ENCODE measurements at regions not wholly inside any gene's neighbourhood (a gene's known extent, or its start where the extent isn't known, plus 50 kb on each side); places are given as distances from the start of the nearest gene placed in this dataset.
"Not testable (repeated sequence)": the region's sequence is repeated elsewhere in the genome, so short reads cannot be mapped to it uniquely, and the experiment has no call there.

DNA sequence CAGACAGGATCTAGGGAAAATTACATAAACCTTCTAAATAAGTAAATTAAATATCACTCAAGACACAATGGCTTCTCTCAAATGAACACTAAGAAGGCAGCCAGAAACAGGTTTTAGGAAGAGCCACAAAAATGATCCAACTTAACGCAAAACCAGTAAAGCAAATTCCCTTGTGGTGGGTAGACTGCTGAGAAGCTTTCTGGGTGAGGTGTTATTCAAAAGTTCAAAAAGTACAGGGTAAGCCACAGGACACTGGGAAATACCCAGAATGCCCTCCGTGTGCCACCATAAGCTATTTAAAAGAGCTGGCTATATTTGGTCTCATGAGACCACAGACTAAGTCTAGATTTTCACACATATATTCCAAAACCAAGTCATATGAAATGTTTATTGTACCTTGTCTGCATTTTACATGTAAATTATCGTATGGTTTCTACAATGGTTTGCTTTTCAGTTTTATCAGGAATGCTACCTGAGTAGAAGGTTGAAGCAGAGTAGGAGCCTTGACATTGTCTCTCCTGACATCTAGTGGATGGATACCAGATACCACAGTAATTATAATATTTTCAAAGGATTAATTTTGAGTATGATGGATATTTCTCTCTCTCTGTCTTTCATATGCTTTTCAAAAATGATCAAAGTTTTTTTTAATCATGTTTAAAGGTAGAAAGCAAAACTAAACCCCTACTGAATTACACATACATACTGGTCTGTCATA is 109.3 kb upstream of the KLHL13 start:
- Mint-ChIP-seq H3K27ac (no peak overlapping the region), H3K9me3 (no peaks in the 10 kb centered on the region), H3K36me3 (no peaks in the 10 kb centered on the region), H3K4me1 (no peaks in the 10 kb centered on the region), H3K4me3 (no peak overlapping the region)
- DNase-seq (ENCODE audit: low spot score in 2 of 2), result no peak
- no peak for ATAC-seq

DNA sequence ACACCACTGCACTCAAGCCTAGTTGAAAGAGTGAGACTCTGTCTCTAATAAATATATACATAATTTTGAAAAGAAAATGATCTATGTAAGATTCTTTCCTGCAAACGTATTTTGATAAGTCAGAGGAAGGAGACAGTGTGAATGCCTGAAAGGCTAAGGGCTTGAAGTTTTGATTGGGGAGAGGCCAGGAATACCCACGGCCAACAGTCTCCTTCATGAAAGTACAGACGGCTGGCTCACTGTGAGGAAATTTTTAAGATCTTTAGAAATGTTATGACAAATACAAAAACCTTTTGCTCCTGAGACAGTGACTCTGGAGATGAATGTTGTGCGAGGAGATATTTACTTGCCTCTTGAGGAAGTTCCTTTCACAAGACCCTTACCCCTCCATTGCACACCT is 111.4 kb upstream of the KLHL13 start:
- DNase-seq (ENCODE audit: low spot score in 2 of 2), result no peak
- H3K4me3 Mint-ChIP-seq, result no peak overlapping the region

DNA sequence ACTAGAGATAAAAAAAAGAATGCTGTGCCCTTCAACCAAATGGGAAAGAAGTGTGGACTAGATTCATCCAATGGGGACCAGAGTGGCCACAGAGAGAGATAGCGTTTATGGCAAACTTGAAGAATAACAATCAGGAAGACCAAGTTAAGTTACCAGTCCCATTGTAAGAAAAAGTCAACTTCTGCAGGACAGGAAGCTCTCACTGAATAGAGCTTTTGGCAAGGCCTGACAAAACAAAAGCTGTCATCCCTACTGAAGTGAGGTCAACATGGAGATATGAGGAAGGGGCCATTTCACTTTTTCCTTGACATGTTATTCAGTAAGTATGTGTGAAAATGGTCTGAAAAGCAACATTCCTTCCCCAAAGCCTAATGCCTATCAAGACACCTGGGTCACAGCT is 111.8 kb upstream of the KLHL13 start:
- ATAC-seq, result no peak
- DNase-seq (ENCODE audit: low spot score in 2 of 2), result no peak
- no peak overlapping the region for H3K27ac Mint-ChIP-seq
- no peaks in the 10 kb centered on the region for H3K9me3 Mint-ChIP-seq
- H3K4me3 Mint-ChIP-seq, result no peak overlapping the region
- H3K36me3 Mint-ChIP-seq, result no peaks in the 10 kb centered on the region
- H3K4me1 Mint-ChIP-seq, result no peaks in the 10 kb centered on the region

More for the DNA sequence above, 111.4 kb upstream of the KLHL13 start:
- ATAC-seq, result no peak
- Mint-ChIP-seq H3K27ac (no peak overlapping the region), H3K36me3 (no peaks in the 10 kb centered on the region), H3K4me1 (no peaks in the 10 kb centered on the region), H3K9me3 (no peaks in the 10 kb centered on the region)

DNA sequence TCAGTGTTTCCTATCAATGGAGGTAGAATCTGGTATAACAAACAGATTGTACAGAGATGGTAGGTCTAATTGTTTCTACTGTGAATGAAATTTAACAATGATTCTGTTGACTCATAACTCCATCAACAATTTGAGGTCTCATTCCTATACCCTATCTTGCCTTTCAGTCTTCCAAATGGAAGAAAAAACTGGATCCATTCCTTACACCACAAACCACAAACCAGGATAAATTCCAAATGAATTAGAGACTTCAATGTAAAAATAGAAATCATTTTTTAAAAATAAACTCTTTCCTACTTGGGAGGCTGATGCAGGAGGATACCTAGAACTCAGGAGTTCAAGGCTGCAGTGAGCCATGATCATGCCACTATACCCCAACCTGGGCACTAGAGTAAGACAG is 114.4 kb upstream of the WDR44 start:
- no peaks in the 10 kb centered on the region for H3K36me3 Mint-ChIP-seq
- ATAC-seq (no peak), DNase-seq (ENCODE audit: low spot score in 2 of 2) (no peak)
- no peak overlapping the region for H3K4me3 Mint-ChIP-seq
- H3K9me3 Mint-ChIP-seq, result peaks cover 3% of the 10 kb centered on the region
- H3K4me1 Mint-ChIP-seq, result no peaks in the 10 kb centered on the region
- H3K27ac Mint-ChIP-seq, result no peak overlapping the region

DNA sequence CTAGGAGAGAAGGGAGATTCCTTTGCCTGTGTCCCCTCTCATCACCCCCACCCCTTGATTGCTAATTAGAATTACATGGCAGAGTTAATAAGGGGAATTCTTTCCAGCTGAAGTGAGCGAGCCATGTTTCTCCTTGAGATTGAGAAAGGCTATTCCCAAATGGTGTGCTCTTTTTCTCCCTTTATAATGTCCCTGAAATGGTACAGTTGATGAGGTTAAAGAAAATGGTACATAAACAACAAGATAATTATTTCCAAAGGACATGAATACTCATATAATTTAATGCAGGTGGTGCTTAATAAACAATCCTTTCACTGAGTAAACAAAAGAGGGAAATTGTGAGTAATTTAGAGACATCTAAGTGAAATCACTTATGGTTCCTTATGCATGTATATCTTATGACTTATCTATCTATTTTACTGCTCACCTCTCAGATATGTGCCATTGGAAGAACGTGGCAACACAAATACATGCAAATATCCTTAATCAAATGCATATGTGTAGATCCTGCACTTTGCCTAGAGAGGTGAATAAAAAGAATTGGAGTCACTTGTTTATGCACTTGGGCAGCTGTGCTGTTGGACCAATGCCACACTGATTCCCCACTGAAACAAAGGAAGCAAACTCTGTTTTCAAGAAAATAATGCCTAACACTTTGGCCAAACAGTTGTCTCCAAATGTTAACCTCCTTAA is 106.6 kb upstream of the WDR44 start:
- Mint-ChIP-seq H3K36me3 (no peaks in the 10 kb centered on the region), H3K4me3 (no peak overlapping the region), H3K27ac (no peak overlapping the region), H3K9me3 (peaks cover 3% of the 10 kb centered on the region), H3K4me1 (no peaks in the 10 kb centered on the region)
- no peak for ATAC-seq
- DNase-seq (ENCODE audit: low spot score in 2 of 2), result no peak

DNA sequence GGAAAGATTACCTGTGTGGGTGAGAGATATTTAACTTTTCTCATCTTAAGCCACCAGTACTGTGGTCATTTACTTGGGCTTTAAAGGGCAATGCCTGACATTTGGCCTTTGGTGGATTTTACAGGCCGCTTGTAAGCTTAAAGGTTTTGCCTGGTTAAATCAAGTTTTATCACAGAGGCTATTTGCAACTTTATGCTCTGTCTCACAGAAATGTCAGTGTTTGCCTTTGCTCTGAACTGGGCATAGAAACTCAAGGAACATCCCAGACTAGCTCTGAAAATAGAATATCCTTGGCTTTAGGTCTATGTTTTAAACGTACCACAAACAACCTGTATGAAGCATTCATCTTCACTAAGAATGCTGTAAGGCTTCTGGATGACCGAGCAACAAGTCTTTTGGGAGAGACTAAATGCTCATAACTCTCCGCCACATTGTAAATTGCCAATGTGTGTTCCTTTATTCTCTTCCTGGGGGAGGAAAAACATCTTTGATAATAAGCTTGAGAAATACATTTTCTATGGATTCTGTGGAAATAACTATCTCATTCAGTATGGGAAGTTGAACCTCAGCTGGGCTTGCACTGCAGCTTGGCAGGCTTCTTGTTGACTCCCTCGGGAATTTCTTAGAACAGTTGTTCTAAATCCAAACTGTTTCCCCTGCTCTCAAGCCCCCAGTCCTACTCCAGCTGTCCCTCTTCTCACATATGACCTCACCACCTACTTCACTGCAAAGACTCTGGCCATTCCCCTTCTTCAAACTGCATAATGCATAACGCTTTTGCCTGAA is 105.8 kb upstream of the WDR44 start:
- ATAC-seq (no peak), DNase-seq (ENCODE audit: low spot score in 2 of 2) (no peak)
- Mint-ChIP-seq H3K27ac (no peak overlapping the region), H3K9me3 (peaks cover 3% of the 10 kb centered on the region), H3K4me3 (no peak overlapping the region), H3K4me1 (no peaks in the 10 kb centered on the region), H3K36me3 (no peaks in the 10 kb centered on the region)

DNA sequence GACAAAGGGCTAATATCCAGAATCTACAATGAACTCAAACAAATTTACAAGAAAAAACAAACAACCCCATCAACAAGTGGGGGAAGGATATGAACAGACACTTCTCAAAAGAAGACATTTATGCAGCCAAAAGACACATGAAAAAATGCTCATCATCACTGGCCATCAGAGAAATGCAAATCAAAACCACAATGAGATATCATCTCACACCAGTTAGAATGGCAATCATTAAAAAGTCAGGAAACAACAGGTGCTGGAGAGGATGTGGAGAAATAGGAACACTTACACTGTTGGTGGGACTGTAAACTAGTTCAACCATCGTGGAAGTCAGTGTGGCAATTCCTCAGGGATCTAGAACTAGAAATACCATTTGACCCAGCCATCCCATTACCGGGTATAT is 98.9 kb upstream of the WDR44 start:
- not testable (repeated sequence) for H3K4me3 Mint-ChIP-seq; H3K36me3 Mint-ChIP-seq; ATAC-seq; DNase-seq (ENCODE audit: low spot score in 2 of 2); H3K4me1 Mint-ChIP-seq; H3K9me3 Mint-ChIP-seq; H3K27ac Mint-ChIP-seq

DNA sequence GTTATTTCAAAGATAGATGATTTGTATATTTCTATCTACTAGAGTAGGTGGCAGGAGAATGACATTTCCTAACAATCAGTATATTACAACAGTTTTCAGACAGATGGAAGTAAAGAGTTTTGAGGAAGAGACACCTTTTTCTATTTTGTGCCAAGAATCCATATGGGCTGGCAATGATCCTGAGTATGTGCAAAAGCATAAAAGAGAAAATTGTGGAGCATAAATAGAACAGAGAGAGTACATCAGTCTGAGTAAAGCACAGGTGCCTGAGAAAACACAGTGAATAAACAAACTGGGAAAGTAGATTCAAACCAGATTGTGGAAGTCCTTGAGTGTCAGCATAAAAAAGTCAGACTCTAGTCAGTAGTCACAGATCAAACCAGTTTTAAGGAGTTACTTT is 96.8 kb upstream of the WDR44 start:
- H3K4me1 Mint-ChIP-seq, result no peaks in the 10 kb centered on the region
- H3K4me3 Mint-ChIP-seq, result no peak overlapping the region
- no peak overlapping the region for H3K27ac Mint-ChIP-seq
- no peaks in the 10 kb centered on the region for H3K36me3 Mint-ChIP-seq
- DNase-seq (ENCODE audit: low spot score in 2 of 2) (no peak), ATAC-seq (no peak)
- no peaks in the 10 kb centered on the region for H3K9me3 Mint-ChIP-seq

DNA sequence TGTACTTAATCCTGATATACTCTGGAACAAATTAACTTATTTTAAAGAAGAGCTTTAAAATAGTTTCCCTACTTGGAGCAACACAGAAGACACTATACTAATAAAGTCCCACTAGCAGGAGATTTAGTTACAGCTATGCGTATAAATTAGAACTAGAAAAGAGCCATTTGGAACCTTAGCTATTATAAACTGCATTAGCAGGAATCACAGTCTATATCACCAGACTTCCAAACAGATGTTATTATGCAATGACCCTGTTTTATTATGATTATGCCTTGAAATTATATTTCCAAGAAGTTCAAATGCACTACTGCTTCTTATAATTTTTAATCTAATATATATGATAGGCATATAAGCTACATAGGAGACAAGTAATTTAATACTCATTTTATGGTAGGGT is 95.5 kb upstream of the WDR44 start:
- Mint-ChIP-seq H3K36me3 (no peaks in the 10 kb centered on the region), H3K4me3 (no peak overlapping the region), H3K4me1 (no peaks in the 10 kb centered on the region), H3K27ac (no peak overlapping the region), H3K9me3 (no peaks in the 10 kb centered on the region)
- ATAC-seq (no peak), DNase-seq (ENCODE audit: low spot score in 2 of 2) (no peak)

DNA sequence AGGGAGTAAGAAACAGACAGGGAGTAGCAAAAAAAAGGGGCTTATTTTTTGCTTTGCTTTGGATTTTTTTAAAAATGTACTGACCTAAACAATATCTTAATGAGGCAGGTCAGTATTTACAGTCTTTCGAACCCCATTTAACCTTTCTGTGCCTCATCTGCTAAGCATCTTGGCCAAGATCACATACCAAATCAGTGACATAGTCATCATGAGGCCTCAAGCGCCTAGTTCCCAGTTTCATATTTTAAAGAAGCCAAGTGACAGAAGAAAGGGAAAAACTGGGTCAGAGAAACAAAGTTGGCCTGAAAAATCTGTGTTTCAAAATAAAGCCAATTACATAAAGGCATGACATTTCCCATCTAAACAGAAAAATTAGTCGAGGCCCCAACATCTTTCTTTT is 94.6 kb upstream of the WDR44 start:
- no peaks in the 10 kb centered on the region for H3K9me3 Mint-ChIP-seq
- no peak for ATAC-seq
- no peak for DNase-seq (ENCODE audit: low spot score in 2 of 2)
- H3K36me3 Mint-ChIP-seq, result no peaks in the 10 kb centered on the region
- no peaks in the 10 kb centered on the region for H3K4me1 Mint-ChIP-seq
- H3K4me3 Mint-ChIP-seq, result no peak overlapping the region
- no peak overlapping the region for H3K27ac Mint-ChIP-seq

DNA sequence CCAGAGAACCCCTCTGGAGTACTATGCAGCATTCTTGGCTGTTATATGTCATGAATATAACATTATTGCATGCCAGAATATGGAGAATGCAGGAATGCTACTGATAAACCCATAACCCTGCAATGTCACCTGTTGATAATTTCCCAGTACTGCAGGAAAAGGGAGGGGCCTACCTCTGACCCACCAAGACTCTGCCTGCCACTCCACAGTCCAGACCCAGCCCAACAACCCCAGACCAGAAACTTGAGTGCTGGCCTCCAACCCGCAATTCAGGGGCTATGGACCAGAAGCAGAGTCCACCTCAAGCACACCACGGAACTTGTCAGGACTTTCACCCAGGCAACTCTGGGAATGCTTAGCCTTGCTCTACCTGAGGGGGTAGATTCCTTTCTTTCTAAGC is 92.9 kb upstream of the WDR44 start:
- no peaks in the 10 kb centered on the region for H3K4me1 Mint-ChIP-seq

DNA sequence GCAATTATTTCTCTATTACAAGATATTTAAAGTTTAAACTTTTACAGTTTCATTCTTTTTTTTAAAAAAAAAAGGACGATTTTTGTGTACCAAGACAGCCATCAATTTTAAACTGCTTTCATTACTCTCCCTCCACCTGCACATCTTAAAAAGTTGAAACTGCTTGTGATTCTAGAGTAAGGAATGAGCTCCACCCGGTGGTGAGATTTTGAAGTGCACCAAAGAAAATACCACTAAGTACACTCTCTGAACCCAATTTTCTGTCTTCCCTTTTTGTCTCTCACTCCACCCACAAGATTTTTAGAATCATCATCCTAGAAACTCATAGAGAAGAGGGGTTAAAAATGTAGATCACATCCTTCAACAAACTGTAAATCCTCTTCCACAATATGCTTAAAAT is 91.3 kb upstream of the WDR44 start:
- Mint-ChIP-seq H3K27ac (no peak overlapping the region), H3K4me1 (no peaks in the 10 kb centered on the region), H3K4me3 (no peak overlapping the region), H3K9me3 (no peaks in the 10 kb centered on the region), H3K36me3 (no peaks in the 10 kb centered on the region)
- ATAC-seq, result no peak
- DNase-seq (ENCODE audit: low spot score in 2 of 2), result peak; percentile 2 to 59

More for the DNA sequence above, 92.9 kb upstream of the WDR44 start:
- Mint-ChIP-seq H3K36me3 (no peaks in the 10 kb centered on the region), H3K27ac (no peak overlapping the region), H3K4me3 (no peak overlapping the region), H3K9me3 (no peaks in the 10 kb centered on the region)
- DNase-seq (ENCODE audit: low spot score in 2 of 2), result no peak
- ATAC-seq, result no peak

DNA sequence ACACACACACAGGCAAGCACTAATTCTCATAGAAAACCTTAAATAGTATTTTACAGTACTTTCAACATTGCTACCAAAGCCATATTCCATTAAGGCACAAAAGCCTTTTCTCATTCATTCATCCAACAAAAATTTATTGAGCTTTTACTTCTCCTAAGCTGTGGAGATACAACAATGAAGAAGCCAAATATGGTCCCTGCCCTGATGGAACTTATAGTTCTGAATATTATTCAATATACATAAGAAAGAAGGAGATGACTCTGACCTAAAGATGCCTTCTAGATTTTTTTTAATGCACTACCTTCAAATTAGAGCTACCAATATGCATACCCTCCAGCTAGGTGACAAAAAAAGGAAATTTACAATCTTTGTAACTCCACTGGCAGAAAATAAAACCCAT is 90.0 kb upstream of the WDR44 start:
- ATAC-seq, result no peak
- Mint-ChIP-seq H3K4me1 (no peaks in the 10 kb centered on the region), H3K9me3 (no peaks in the 10 kb centered on the region), H3K4me3 (no peak overlapping the region), H3K36me3 (no peaks in the 10 kb centered on the region), H3K27ac (no peak overlapping the region)
- no peak for DNase-seq (ENCODE audit: low spot score in 2 of 2)

DNA sequence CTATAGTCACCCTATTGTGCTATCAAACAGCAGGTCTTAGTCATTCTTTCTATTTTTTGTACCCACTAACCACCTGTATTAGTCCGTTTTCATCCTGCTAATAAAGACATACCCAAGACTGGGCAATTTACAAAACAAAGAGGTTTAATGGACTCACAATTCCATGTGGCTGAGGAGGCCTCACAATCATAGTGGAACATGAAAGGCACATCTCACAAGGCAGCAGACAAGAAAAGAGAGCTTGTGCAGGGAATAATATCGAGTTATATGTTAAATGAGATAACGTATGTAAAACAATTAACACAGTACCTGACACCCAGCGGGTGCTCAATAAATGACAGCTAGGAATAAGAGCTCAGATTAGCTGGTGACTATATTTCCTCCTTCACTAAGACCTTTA is 88.1 kb upstream of the WDR44 start:
- Mint-ChIP-seq H3K4me1 (no peaks in the 10 kb centered on the region), H3K9me3 (no peaks in the 10 kb centered on the region), H3K4me3 (no peak overlapping the region), H3K36me3 (no peaks in the 10 kb centered on the region), H3K27ac (no peak overlapping the region)
- ATAC-seq (no peak), DNase-seq (ENCODE audit: low spot score in 2 of 2) (no peak)

DNA sequence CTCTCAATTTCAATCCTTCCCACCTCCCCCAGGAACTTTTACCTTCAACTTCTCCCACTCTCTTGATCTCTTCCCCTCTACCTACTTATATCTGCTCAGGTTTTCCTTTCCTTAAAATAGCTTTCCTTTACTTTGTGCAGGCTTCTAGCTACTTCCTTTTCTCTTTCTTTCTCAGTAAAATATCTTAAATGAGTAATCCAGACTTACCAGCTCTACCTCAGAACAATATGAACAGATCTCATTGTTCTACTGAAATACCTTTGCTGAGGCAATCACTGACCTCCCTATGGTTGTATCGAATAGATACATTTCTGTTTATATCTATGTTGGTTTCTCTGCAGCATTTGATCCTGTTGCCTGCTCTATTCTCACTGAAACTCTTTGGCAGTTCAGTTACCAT is 86.7 kb upstream of the WDR44 start:
- H3K4me1 Mint-ChIP-seq, result no peaks in the 10 kb centered on the region
- H3K9me3 Mint-ChIP-seq, result no peaks in the 10 kb centered on the region
- DNase-seq (ENCODE audit: low spot score in 2 of 2), result no peak
- no peak for ATAC-seq
- no peak overlapping the region for H3K4me3 Mint-ChIP-seq
- no peak overlapping the region for H3K27ac Mint-ChIP-seq
- H3K36me3 Mint-ChIP-seq, result no peaks in the 10 kb centered on the region

DNA sequence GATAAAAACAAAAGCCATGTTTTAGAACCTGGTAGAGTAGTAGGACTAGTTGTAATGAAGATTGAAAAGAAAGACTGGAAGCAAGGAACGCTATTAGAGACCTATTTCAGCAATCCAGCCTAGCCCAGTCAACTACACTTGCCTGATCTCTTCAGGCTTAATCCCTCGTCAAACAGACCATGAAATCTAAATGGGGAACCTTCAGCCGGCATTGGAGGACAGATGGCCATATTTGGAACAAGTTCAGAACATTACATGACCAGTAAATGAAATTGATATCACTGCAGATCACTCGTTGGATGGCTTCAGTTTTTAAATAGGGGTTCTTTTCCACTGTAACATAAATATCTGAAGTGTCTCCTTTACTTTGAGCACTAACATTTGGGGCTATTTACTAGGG is 84.8 kb upstream of the WDR44 start:
- DNase-seq (ENCODE audit: low spot score in 2 of 2) (no peak), ATAC-seq (no peak)
- Mint-ChIP-seq H3K27ac (no peak overlapping the region), H3K4me1 (no peaks in the 10 kb centered on the region), H3K9me3 (no peaks in the 10 kb centered on the region), H3K36me3 (no peaks in the 10 kb centered on the region), H3K4me3 (no peak overlapping the region)

All from stimulated activated effector memory CD8-positive, alpha-beta T cell treated with anti-CD3 and anti-CD28 coated beads, Interleukin-12 subunit alpha, Interleukin-12 subunit beta, amount 100 ng/mL, for 72 hours (primary cell).